ES-I3 (cell line): ENCODE measurements at regions not wholly inside any gene's neighbourhood (a gene's known extent, or its start where the extent isn't known, plus 50 kb on each side); places are given as distances from the start of the nearest gene placed in this dataset.

Source experiments
- H3K36me3 ChIP-seq: 2 replicates; pipeline ENCODE4 v1.6.1; 2013; ENCODE audit warnings: mild to moderate bottlenecking, low read length, control low read depth, moderate library complexity; ENCODE audit not compliant: insufficient read depth
- H3K4me1 ChIP-seq: 2 replicates; pipeline ENCODE4 v1.6.1; 2013; ENCODE audit warnings: mild to moderate bottlenecking, control low read depth, low read length; ENCODE audit not compliant: insufficient read depth
- H3K9ac ChIP-seq: 2 replicates; pipeline ENCODE4 v1.6.1; 2013; ENCODE audit warnings: low read depth, mild to moderate bottlenecking, low read length, moderate library complexity
- H3K9me3 ChIP-seq: 2 replicates; pipeline ENCODE4 v1.6.1; 2013; ENCODE audit warnings: mild to moderate bottlenecking, low read length, moderate library complexity; ENCODE audit not compliant: control insufficient read depth, insufficient read depth

DNA sequence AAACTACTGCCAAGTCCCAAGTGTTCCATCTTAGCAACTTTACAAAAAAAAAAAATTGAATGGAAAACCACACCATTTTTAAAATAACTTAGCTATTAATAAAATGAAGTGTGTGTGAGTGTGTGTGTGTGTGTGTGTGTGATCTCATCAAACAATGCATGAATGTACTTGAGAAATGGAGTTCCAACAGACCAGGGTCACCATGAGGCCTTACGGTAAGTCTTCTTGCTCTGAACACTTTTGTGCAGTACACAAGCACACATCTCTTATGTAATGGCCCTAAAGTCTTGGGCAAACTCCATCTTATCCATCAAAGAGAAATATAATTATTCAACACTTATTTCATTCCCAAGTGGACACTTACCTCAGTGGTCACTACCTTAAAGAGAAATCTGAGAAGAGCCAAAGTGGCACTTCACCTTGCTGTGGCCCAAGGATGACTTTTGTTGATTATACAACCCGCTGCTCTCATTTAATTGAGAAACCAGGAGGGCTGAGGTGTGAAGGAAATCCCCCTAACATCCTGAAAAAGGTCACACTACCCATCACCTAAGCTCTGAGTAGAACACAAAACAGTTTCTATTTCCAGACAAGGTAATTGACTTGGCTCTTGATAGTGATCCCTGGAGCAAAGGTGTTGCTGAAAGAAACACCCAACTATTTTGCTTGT is 96.5 kb upstream of the PRDX4 start:
- no peaks in the 10 kb centered on the region for H3K4me1 ChIP-seq
- no peak overlapping the region for H3K9ac ChIP-seq
- peaks cover 14% of the 10 kb centered on the region for H3K9me3 ChIP-seq
- no peaks in the 10 kb centered on the region for H3K36me3 ChIP-seq

DNA sequence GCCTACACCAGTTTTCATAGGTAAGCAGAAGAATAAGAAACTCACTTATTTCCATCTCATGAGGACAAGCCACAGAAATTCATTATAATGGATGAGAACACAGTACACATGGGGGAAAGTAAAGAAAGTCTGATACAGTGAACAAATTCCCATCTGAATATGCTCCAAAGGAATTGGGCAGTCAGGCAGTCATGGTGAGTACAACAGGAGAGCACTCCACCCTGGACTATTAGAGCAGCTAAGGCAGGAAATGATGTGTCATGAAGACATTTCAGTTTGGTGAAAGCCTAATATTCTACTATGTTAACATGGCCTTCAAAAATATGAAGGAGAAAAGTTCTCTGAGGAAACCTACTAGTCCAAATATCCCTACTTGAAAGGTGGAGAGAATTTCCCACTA is 92.0 kb upstream of the PRDX4 start:
- H3K4me1 ChIP-seq: no peaks in the 10 kb centered on the region
- no peaks in the 10 kb centered on the region for H3K36me3 ChIP-seq
- H3K9ac ChIP-seq: no peak overlapping the region
- peaks cover 3% of the 10 kb centered on the region for H3K9me3 ChIP-seq

DNA sequence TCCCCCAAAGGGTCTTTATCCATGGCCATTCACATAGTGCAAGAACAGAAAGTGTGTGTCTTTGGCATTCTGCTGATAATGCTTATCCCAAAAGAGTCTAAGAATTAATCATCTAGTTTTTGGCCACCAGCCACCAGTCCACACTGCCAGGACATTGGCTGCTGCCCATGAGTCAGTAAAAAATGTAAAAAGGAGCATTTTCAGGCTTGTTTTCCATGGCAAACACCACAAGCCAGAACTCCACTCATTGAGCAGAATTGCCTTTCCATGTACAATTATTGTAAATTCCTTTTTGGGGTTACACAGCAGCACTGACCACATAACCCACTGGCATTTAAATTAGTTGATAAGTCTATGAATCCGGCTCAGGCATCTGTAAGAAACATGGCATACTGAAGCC is 89.2 kb upstream of the PRDX4 start:
- no peak overlapping the region for H3K9ac ChIP-seq
- H3K36me3 ChIP-seq: no peaks in the 10 kb centered on the region
- no peaks in the 10 kb centered on the region for H3K4me1 ChIP-seq
- no peaks in the 10 kb centered on the region; the same call in 1 of the 2 replicates for H3K9me3 ChIP-seq

DNA sequence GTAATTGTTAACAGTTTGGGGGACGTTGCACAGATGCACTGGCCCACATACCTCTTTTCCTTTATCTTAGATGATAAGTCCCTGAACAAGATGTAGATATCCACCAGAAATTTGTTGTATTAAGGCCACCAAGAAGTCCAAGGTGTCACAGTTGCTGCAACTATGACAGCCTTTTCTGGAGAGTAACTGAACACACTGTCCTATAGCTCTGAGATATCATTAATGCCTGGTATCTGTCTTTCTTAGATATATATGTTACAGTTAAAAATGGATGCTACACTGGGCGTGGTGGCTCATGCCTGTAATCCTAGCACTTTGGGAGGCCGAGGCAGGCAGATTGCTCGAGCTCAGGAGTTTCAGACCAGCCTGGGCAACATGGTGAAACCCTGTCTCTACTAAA is 77.8 kb upstream of the PRDX4 start:
- Histone ChIP-seq H3K36me3 (no peaks in the 10 kb centered on the region), H3K9me3 (no peaks in the 10 kb centered on the region), H3K4me1 (no peaks in the 10 kb centered on the region), H3K9ac (no peak overlapping the region)

DNA sequence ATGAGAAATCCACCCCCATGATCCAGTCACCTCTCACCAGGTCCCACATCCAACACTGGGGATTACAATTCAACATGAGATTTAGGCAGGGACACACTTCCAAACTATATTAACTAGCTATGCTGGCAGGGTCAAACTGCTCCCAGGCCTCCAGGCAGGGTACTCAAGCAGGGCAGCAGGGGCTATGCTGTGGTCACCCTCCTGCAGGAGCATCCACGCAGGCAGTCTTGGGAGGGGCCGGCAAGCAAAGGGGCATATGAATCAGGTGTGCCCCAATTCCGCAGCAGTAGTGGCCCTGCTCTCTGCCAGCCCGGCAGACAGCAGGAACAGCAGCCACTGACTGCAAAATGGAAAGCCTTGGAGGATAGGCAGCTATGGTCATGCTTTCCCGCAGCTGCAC is 74.6 kb upstream of the PRDX4 start:
- Histone ChIP-seq H3K4me1 (no peaks in the 10 kb centered on the region), H3K36me3 (no peaks in the 10 kb centered on the region), H3K9me3 (no peaks in the 10 kb centered on the region), H3K9ac (no peak overlapping the region)

DNA sequence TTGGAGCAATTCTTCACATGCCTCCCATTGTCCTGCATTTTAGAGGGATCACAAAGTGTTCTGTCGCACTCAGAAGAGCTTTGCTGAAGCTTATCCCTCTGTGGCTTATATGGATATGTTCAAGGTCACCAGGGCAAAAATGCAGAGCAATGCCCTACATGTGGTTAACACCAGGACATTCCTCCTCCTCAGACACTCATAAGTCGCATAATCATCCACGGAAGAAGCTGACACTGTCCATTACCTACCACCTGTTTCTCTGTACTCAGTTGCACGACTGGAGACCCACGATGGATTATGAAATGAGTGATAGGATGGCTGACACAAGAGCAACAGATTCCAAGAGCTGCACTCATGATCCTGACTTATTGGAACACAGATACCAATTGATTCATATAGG is 68.7 kb upstream of the PRDX4 start:
- Histone ChIP-seq H3K4me1 (no peaks in the 10 kb centered on the region), H3K9ac (no peak overlapping the region), H3K9me3 (no peaks in the 10 kb centered on the region), H3K36me3 (no peaks in the 10 kb centered on the region)

DNA sequence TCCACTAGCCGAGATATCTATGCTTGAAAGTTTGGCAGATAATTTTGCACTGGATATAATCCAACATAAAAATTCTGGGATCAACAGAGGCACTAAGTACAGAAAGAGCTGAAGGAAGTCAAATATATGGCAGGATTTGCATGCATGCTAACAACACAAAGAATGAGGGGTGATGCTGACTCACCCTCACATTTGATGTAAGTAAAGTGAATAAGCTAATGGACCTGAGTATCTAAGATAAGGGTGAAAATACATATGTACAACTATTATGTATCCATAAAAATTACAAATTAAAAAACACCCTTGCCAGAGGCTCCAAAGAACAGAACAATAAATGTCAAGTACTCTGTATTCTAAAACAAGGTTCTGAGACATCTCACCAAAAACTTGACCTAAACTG is 63.8 kb upstream of the PRDX4 start:
- Histone ChIP-seq H3K9me3 (no peaks in the 10 kb centered on the region), H3K36me3 (no peaks in the 10 kb centered on the region), H3K4me1 (no peaks in the 10 kb centered on the region), H3K9ac (no peak overlapping the region)

DNA sequence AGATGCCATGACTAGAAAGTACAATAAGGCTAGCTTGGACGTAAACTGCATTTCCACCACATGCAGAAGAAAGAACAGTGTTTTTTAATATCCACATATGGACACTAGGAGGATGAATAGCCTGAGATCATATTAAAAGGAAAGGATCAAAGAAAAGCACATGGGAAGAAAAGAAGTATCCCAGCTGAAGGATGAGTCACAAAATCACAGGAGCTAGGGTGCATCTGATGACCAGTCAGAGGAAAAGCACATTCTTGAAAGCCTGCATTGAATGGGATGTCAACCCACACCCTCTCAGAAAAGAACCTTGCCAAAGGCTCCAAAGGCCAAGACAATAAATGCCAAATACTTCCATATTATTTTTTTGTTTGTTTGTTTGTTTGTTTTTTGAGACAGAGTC is 56.8 kb upstream of the PRDX4 start:
- no peaks in the 10 kb centered on the region for H3K36me3 ChIP-seq
- H3K9me3 ChIP-seq: no peaks in the 10 kb centered on the region
- no peaks in the 10 kb centered on the region for H3K4me1 ChIP-seq
- no peak overlapping the region for H3K9ac ChIP-seq

DNA sequence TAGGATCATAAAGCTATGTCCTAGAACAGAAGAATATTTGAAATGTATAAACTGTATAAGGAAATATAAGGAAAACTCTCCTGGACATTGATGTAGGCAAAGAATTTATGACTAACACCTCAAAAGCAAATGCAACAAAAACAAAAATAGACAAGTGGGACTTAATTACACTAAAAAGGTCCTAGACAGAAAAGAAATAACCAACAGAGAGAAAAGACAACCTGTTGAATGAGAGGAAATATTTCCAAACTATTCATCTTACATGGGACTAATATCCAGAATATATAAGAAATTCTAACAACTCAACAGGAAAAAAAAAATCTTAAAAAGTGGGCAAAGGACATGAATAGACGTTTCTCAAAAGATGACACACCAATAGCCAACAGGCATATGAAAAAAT is 54.4 kb upstream of the PRDX4 start:
- Histone ChIP-seq H3K4me1 (no peaks in the 10 kb centered on the region), H3K9ac (no peak overlapping the region), H3K36me3 (no peaks in the 10 kb centered on the region), H3K9me3 (no peaks in the 10 kb centered on the region)

DNA sequence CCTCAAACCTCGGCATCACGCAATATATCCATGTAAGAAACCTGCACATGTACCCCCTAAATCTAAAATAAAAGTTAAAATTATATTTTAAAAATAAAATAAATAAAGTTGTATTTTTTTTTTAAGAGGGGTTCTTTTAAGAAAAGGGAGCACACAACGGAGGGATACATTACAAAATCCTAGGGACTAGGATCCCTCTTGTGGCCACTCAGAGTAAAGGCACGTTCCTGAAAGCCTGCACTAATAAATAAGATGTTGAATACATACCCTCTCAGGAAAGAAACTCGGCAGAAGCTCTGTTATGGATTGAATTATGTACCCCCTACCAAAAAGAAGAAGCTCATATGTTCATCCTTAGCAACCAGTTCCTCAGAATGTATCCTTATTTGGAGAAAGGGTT is 50.9 kb upstream of the PRDX4 start:
- Histone ChIP-seq H3K9ac (no peak overlapping the region), H3K9me3 (0 out of 2 replicates have a peak, but pooled peaks cover 3% of the 10 kb centered on the region), H3K36me3 (no peaks in the 10 kb centered on the region), H3K4me1 (no peaks in the 10 kb centered on the region)
